Peyer's patch (tissue), 4 donors: ENCODE measurements at regions not wholly inside any gene's neighbourhood (a gene's known extent, or its start where the extent isn't known, plus 50 kb on each side); places are given as distances from the start of the nearest gene placed in this dataset.

ENCODE experiments used
- DNase-seq, 3 donors: peaks; one replicate each; pipeline ENCODE4 v3.0.0-alpha.2; 2017 to 2019
- H3K27ac ChIP-seq, 4 donors: fragments of 200-600 bp; sonication (generic); one replicate each; pipeline ENCODE4 v1.5.1; 2016 to 2019
- H3K27me3 ChIP-seq, 2 donors: fragments of 200-600 bp; sonication (generic); one replicate each; pipeline ENCODE4 v1.5.1; 2019
- H3K36me3 ChIP-seq, 3 donors: fragments of 200-600 bp; sonication (generic); one replicate each; pipeline ENCODE4 v1.5.1; 2016 to 2019
- H3K4me1 ChIP-seq, 4 donors: fragments of 200-600 bp; sonication (generic); one replicate each; pipeline ENCODE4 v1.5.1; 2016 to 2019
- H3K4me3 ChIP-seq, 4 donors: fragments of 200-600 bp; sonication (generic); 1 replicate in 3 of 4; 2 replicates in 1 of 4; pipeline ENCODE4 v1.5.1; 2016 to 2019; ENCODE audit warnings: mild to moderate bottlenecking in 1 of 4
- H3K9me3 ChIP-seq, 4 donors: fragments of 200-600 bp; sonication (generic); one replicate each; pipeline ENCODE4 v1.5.1; 2016 to 2019; ENCODE audit warnings: mild to moderate bottlenecking in 1 of 4
- POLR2A ChIP-seq, 2 donors: fragments of 450-650 bp; IDR thresholded peaks; one replicate each; pipeline ENCODE4 v1.5.1; 2017; ENCODE audit warnings: antibody characterized with exemption in 2 of 2, mild to moderate bottlenecking in 2 of 2, moderate library complexity in 2 of 2
- TF ChIP-seq, protein P1 (sequence below), 6 experiments: fragments of 450-650 bp in 4 of 6; fragments of 200-600 bp in 2 of 6; sonication (generic) in 1 of 6; IDR thresholded peaks; one replicate each; pipeline ENCODE4 v1.5.1; 2017 to 2019; ENCODE audit warnings: antibody characterized with exemption in 6 of 6, mild to moderate bottlenecking in 3 of 6, moderate library complexity in 1 of 6

DNA sequence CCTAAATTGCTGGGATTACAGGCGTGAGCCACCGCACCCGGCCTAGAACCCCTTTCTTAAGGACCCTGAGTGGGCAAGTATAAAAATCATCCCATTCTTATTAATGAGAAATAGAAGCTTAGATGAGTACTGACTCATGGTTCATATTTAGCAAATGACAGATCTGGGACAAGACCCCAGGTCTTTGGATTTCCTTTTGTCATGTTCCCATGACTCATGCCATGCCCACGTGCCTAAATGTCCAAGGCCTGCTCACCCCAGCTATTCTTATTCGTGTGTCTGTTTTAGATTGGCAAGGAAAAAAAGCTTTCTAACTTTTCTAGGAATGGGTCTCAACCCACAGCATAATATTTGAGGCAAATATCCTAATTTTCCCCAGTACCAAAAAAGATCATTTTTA is 57.7 kb upstream of the RPS23 start:
- no peaks in the 10 kb centered on the region for H3K4me1 ChIP-seq
- H3K27me3 ChIP-seq, result no peaks in the 10 kb centered on the region
- TF ChIP-seq, protein P1, sequence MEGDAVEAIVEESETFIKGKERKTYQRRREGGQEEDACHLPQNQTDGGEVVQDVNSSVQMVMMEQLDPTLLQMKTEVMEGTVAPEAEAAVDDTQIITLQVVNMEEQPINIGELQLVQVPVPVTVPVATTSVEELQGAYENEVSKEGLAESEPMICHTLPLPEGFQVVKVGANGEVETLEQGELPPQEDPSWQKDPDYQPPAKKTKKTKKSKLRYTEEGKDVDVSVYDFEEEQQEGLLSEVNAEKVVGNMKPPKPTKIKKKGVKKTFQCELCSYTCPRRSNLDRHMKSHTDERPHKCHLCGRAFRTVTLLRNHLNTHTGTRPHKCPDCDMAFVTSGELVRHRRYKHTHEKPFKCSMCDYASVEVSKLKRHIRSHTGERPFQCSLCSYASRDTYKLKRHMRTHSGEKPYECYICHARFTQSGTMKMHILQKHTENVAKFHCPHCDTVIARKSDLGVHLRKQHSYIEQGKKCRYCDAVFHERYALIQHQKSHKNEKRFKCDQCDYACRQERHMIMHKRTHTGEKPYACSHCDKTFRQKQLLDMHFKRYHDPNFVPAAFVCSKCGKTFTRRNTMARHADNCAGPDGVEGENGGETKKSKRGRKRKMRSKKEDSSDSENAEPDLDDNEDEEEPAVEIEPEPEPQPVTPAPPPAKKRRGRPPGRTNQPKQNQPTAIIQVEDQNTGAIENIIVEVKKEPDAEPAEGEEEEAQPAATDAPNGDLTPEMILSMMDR (IDR thresholded peaks at IDR 0.05), result no peak
- TF ChIP-seq POLR2A (IDR thresholded peaks at IDR 0.05), result no peak
- no peak overlapping the region for H3K27ac ChIP-seq
- H3K4me3 ChIP-seq, result no peak overlapping the region
- no peak for DNase-seq
- no peaks in the 10 kb centered on the region for H3K36me3 ChIP-seq
- no peaks in the 10 kb centered on the region for H3K9me3 ChIP-seq

DNA sequence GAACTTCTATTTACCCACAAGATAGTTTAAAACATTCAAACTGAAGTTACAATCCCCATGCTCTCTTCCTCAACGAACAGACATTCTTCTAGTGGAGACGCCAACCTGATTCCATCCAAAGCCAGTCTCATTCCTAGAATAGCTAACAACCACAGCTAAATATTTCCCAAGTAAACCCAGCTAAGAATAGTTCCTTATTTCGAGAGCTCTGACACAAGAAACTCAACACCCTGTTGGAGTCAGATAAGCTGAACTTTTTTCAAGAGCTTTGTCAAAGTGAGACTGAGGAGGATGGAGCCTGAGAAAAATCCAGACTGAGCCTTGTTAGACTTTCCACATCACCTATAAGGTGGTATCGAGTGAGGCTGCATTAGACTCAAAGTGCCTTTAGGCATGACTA is 56.7 kb upstream of the RPS23 start:
- Histone ChIP-seq H3K4me3 (no peak overlapping the region), H3K36me3 (no peaks in the 10 kb centered on the region), H3K9me3 (no peaks in the 10 kb centered on the region), H3K27ac (no peak overlapping the region), H3K4me1 (no peaks in the 10 kb centered on the region), H3K27me3 (no peaks in the 10 kb centered on the region)
- TF ChIP-seq, protein P1 (IDR thresholded peaks at IDR 0.05), result no peak
- TF ChIP-seq POLR2A (IDR thresholded peaks at IDR 0.05), result no peak
- no peak for DNase-seq

DNA sequence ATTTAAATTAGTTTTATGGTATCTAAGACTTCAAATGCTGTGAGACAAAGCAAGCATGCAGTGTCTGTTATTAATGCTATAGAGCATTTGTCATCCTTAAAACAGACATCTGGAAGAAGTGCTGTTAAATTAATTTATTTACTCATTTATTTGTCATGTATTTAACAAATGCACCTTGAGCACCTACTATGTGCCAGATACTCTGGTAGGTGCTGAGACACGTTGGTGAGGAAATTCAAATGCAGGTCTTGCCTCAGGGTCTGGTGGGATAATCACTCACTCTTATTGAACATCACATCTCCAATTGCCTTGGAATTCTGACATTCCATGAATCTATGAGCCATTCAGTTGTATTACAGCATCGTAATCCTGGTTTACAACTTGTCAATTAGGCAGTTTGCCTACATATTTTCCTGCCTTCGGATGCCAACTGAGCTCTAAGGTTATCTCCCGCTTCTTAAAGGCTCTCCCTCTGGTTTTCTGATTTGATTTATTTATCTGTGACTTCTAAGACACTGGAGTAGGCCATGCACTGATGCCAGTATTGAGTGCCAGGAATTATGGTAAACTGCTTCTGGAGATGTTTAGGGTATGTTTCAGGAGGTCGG is 56.0 kb upstream of the RPS23 start:
- no peak overlapping the region for H3K27ac ChIP-seq

DNA sequence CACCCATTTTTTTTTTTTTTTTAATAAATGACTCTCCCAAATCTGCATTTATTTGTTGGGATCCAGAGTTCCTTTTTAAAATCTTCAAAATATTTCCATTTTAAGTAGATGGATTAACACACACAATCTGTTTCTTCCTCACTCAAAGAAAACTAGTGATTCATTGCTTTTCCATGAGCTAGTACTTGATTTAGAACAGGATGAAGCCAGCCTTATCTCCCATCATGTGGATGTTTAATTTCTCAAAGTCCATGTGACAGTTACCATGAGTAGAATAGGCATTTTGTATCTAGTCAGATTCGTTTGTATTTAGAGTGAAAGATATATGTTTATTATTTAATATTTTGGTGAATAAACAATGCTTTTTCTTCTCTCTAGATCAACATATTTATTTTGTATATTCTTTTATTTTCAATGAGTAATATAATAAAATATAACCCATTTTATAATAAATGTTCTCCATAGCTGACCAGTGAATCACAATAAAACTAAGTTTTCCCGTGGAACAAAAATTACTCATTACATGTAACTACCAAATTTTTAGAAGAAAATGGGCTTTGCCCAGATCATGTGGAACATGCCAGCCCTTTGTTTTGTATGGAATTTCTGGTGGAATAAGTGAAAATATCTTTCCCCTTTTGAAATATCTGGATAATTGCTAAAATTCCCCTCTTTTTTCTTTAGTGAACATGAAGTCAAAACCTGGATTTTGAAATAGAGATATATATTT is 54.9 kb upstream of the RPS23 start:
- H3K9me3 ChIP-seq, result no peaks in the 10 kb centered on the region

More for the DNA sequence above, 56.0 kb upstream of the RPS23 start:
- no peak for DNase-seq
- no peaks in the 10 kb centered on the region for H3K36me3 ChIP-seq
- H3K9me3 ChIP-seq, result no peaks in the 10 kb centered on the region
- H3K4me3 ChIP-seq, result no peak overlapping the region
- H3K27me3 ChIP-seq, result no peaks in the 10 kb centered on the region
- H3K4me1 ChIP-seq, result no peaks in the 10 kb centered on the region
- TF ChIP-seq, protein P1 (IDR thresholded peaks at IDR 0.05), result no peak
- no peak for TF ChIP-seq POLR2A (IDR thresholded peaks at IDR 0.05)

DNA sequence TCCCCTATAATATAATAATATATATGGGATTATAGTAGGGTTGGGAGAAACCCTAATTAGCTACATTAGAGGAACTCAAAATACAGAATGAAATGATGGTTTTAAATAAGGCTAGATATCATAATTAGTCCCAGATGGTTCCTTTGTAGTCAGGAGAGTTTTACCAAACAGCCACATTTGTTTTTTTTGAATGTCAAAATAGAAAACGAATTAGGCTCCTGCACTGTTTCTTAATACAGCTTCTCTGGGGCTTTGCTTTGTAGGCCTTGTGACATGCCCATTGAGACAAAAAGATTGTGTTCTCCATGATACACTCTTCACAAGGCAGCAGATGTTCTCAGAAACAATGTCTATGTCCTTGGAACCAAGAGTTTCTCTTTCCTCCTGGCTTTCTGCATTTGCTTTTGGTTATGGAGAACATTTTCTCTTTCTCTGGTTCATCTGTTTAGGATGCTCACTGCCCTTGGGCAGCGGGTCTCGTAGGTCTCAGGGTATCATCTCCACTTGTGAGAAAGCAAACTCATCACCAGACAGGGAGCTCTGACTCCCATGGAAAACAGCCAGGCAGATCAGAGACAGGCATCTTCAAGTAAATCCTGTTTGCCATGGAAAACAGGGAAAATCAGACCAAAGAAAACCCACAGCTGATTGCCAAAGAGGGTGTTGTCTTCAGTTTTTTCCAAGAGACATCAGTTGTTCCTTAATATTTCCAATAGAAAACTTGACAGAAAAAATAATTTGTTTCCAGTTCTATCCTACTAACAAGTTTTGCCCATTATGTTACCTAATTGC is 54.1 kb upstream of the RPS23 start:
- H3K9me3 ChIP-seq, result no peaks in the 10 kb centered on the region
- no peaks in the 10 kb centered on the region for H3K36me3 ChIP-seq
- no peak for DNase-seq
- H3K4me1 ChIP-seq, result no peaks in the 10 kb centered on the region
- H3K4me3 ChIP-seq, result no peak overlapping the region
- H3K27ac ChIP-seq, result no peak overlapping the region
- H3K27me3 ChIP-seq, result no peaks in the 10 kb centered on the region
- TF ChIP-seq, protein P1 (IDR thresholded peaks at IDR 0.05), result no peak
- no peak for TF ChIP-seq POLR2A (IDR thresholded peaks at IDR 0.05)

More for the DNA sequence above, 54.9 kb upstream of the RPS23 start:
- no peak for TF ChIP-seq POLR2A (IDR thresholded peaks at IDR 0.05)
- TF ChIP-seq, protein P1 (IDR thresholded peaks at IDR 0.05), result no peak
- H3K27me3 ChIP-seq, result no peaks in the 10 kb centered on the region
- no peak overlapping the region for H3K27ac ChIP-seq
- no peaks in the 10 kb centered on the region for H3K4me1 ChIP-seq
- no peak for DNase-seq
- H3K4me3 ChIP-seq, result no peak overlapping the region
- no peaks in the 10 kb centered on the region for H3K36me3 ChIP-seq
